GM12878 (cell line): ENCODE measurements at regions not wholly inside any gene's neighbourhood (a gene's known extent, or its start where the extent isn't known, plus 50 kb on each side); places are given as distances from the start of the nearest gene placed in this dataset.

Experiments used
- CBX3 ChIP-seq: fragments of 200-600 bp; sonication (generic); IDR thresholded peaks from 2 replicates; pipeline ENCODE4 v1.6.1; 2016; ENCODE audit warnings: low read depth, borderline replicate concordance
- CEBPZ ChIP-seq: fragments of 150-350 bp; IDR thresholded peaks from 2 replicates; pipeline ENCODE4 v1.6.1; 2016; ENCODE audit warnings: low read depth, low read length
- CREB1 ChIP-seq: IDR thresholded peaks from 2 replicates; pipeline ENCODE4 v1.6.1; 2012; ENCODE audit warnings: low read depth, mild to moderate bottlenecking, inconsistent platforms
- CTCF ChIP-seq, 3 experiments: IDR thresholded peaks in 2 of 3; conservative IDR thresholded peaks in 1 of 3; 2 replicates each; pipeline ENCODE4 v1.5.1; 2011; ENCODE audit warnings: low read depth in 3 of 3, low read length in 3 of 3, mild to moderate bottlenecking in 3 of 3, control low read depth in 2 of 3, moderate library complexity in 2 of 3, inconsistent platforms in 1 of 3, mixed read lengths in 1 of 3; ENCODE audit not compliant: control insufficient read depth in 2 of 3, insufficient read depth in 1 of 3; ENCODE audit errors: extremely low read depth in 1 of 3
- EP300 ChIP-seq, 2 experiments: fragments of 150-350 bp in 1 of 2; IDR thresholded peaks; 2 replicates each; pipeline ENCODE4 v1.6.1; 2011 to 2012; ENCODE audit warnings: low read depth in 2 of 2, low read length in 2 of 2, borderline replicate concordance in 1 of 2, improper control_type of control experiment in 1 of 2, inconsistent platforms in 1 of 2; ENCODE audit not compliant: control insufficient read depth in 1 of 2
- ETV6 ChIP-seq, 2 experiments: fragments of 450-650 bp in 1 of 2; IDR thresholded peaks in 1 of 2; conservative IDR thresholded peaks in 1 of 2; 2 replicates each; pipeline ENCODE4 v1.6.1; 2014; ENCODE audit warnings: antibody characterized with exemption in 1 of 2, borderline replicate concordance in 1 of 2, low read depth in 1 of 2, mild to moderate bottlenecking in 1 of 2, moderate library complexity in 1 of 2
- MAX ChIP-seq: IDR thresholded peaks from 2 replicates; pipeline ENCODE4 v1.6.1; 2012; ENCODE audit warnings: low read depth, low read length, improper control_type of control experiment
- POLR2AphosphoS5 ChIP-seq: IDR thresholded peaks from 2 replicates; pipeline ENCODE4 v1.6.1; 2011; ENCODE audit warnings: mild to moderate bottlenecking, low read length, inconsistent platforms
- RBBP5 ChIP-seq: fragments of 200-600 bp; sonication (generic); conservative IDR thresholded peaks from 2 replicates; pipeline ENCODE4 v1.6.1; 2016
- SUZ12 ChIP-seq: fragments of 200-600 bp; sonication (generic); IDR thresholded peaks from one replicate; pipeline ENCODE4 v1.6.1; 2018; ENCODE audit warnings: antibody characterized with exemption, mild to moderate bottlenecking; ENCODE audit not compliant: unreplicated experiment
- USF2 ChIP-seq: IDR thresholded peaks from 2 replicates; pipeline ENCODE4 v1.6.1; 2011; ENCODE audit warnings: low read depth, low read length, improper control_type of control experiment, borderline replicate concordance
- ZBTB40 ChIP-seq: fragments of 450-650 bp; IDR thresholded peaks from 2 replicates; pipeline ENCODE4 v1.6.1; 2016; ENCODE audit warnings: mild to moderate bottlenecking, moderate library complexity, borderline replicate concordance

GRCh38 chr5:162654661-162655405, 587.3 kb downstream of the GABRG2 start:
- TF ChIP-seq SUZ12 (no peak), CTCF (IDR thresholded peaks at IDR 0.05 in 2 of 3, conservative IDR thresholded peaks at IDR 0.05 in 1 of 3; ENCODE audit: control insufficient read depth in 2 of 3, extremely low read depth in 1 of 3, insufficient read depth in 1 of 3, low read depth in 3 of 3, low read length in 3 of 3) (no peak), MAX (no peak), CREB1 (no peak), EP300 (IDR thresholded peaks at IDR 0.05; ENCODE audit: borderline replicate concordance in 1 of 2, control insufficient read depth in 1 of 2, low read depth in 2 of 2, low read length in 2 of 2) (peak; percentile 33 to 43; a peak in 2 of 4 replicates), USF2 (no peak), CEBPZ (no peak), ZBTB40 (no peak), POLR2AphosphoS5 (no peak), RBBP5 (no peak), CBX3 (no peak), ETV6 (conservative IDR thresholded peaks at IDR 0.05 in 1 of 2, IDR thresholded peaks at IDR 0.05 in 1 of 2; ENCODE audit: borderline replicate concordance in 1 of 2, low read depth in 1 of 2) (peak in 1 of 2 experiments; percentile 31; a peak in 1 of 4 replicates)
